ENCODE measurements at regions not wholly inside any gene's neighbourhood (a gene's known extent, or its start where the extent isn't known, plus 50 kb on each side); places are given as distances from the start of the nearest gene placed in this dataset.
"Not testable (repeated sequence)": the region's sequence is repeated elsewhere in the genome, so short reads cannot be mapped to it uniquely, and the experiment has no call there.

- ChIA-PET CTCF (ENCODE audit: low intra/inter-chr PET ratio, low total read pairs) (no interaction called here), POLR2A (no interaction called here)
- H3K27ac ChIP-seq (ENCODE audit: extremely low read length, insufficient read depth, low read length), result no peak overlapping the region
- no peak overlapping the region for H3K9ac ChIP-seq (ENCODE audit: insufficient read depth, low read depth, low read length)
- no peaks in the 10 kb centered on the region for H3K9me3 ChIP-seq (ENCODE audit: low read length)
- WGBS (ENCODE audit: low lambda C conversion rate), result 60% methylated on average over 4 of the region's 4 CpGs
- DNase-seq (ENCODE audit: low spot score) (no peak), FAIRE-seq (no peak), ATAC-seq (no peak)
- BruUV-seq (replicated peaks), result no TSS peak
- H3K36me3 ChIP-seq (replicated peaks in 1 of 2; ENCODE audit: control insufficient read depth in 1 of 2, insufficient read depth in 2 of 2, low read length in 2 of 2), result no peaks in the 10 kb centered on the region
- no peaks in the 10 kb centered on the region for H3K4me1 ChIP-seq (ENCODE audit: insufficient read depth, low read length)
- no peak overlapping the region for H3K4me3 ChIP-seq (replicated peaks in 1 of 3; ENCODE audit: insufficient read depth in 1 of 3, low read depth in 2 of 3, low read length in 3 of 3)
- in situ Hi-C loops (cut with HindIII; ENCODE audit: extremely low pct_ligation_motif_present, low pct_unique_long_range_greater_than_20kb), result no loop called here
- H3K79me2 ChIP-seq (ENCODE audit: insufficient read depth, low read length), result no peaks in the 10 kb centered on the region
- no peak overlapping the region for H3K4me2 ChIP-seq (ENCODE audit: low read depth, low read length)
- no peaks in the 10 kb centered on the region for H3K27me3 ChIP-seq (ENCODE audit: control insufficient read depth in 1 of 2, insufficient read depth in 2 of 2, low read length in 2 of 2)
- no peaks in the 10 kb centered on the region for H4K20me1 ChIP-seq (ENCODE audit: insufficient read depth, low read length)
- intact Hi-C loops (cut with micrococcal nuclease; ENCODE audit: unreplicated experiment), result no loop called here
- H2AFZ ChIP-seq (ENCODE audit: low read length), result no peak overlapping the region
- TF ChIP-seq NFKB2 (CRISPR knock-in tag; IDR thresholded peaks at IDR 0.05; ENCODE audit: borderline replicate concordance), result no peak
- no peak for TF ChIP-seq MYNN (CRISPR knock-in tag; IDR thresholded peaks at IDR 0.05; ENCODE audit: low read depth)
- TF ChIP-seq ZNF704 (CRISPR knock-in tag; IDR thresholded peaks at IDR 0.05; ENCODE audit: borderline replicate concordance), result no peak
- no peak for TF ChIP-seq ZNF788 (CRISPR knock-in tag; IDR thresholded peaks at IDR 0.05; ENCODE audit: borderline replicate concordance)
- TF ChIP-seq ZNF552 (CRISPR knock-in tag; IDR thresholded peaks at IDR 0.05; ENCODE audit: borderline replicate concordance), result no peak
- no peak for TF ChIP-seq GTF3A (CRISPR knock-in tag; conservative IDR thresholded peaks at IDR 0.05)
- TF ChIP-seq TCF12 (IDR thresholded peaks at IDR 0.05), result no peak
- no peak for TF ChIP-seq TCF12 (CRISPR knock-in tag; IDR thresholded peaks at IDR 0.05)
- no peak for TF ChIP-seq SUZ12 (IDR thresholded peaks at IDR 0.05; ENCODE audit: low read depth, low read length)
- no peak for TF ChIP-seq ZFX (CRISPR knock-in tag; IDR thresholded peaks at IDR 0.05; ENCODE audit: low read depth)
Observed at GRCh38 chr12:24349051-24349799, 399.8 kb upstream of the SOX5 start.

GRCh38 chr12:24348180-24348579 is 398.7 kb upstream of the SOX5 start:
- H3K27ac ChIP-seq (ENCODE audit: extremely low read length, insufficient read depth, low read length); H4K20me1 ChIP-seq (ENCODE audit: insufficient read depth, low read length); CTCF ChIA-PET (ENCODE audit: low intra/inter-chr PET ratio, low total read pairs); in situ Hi-C loops (cut with HindIII; ENCODE audit: extremely low pct_ligation_motif_present, low pct_unique_long_range_greater_than_20kb); H3K27me3 ChIP-seq (ENCODE audit: control insufficient read depth in 1 of 2, insufficient read depth in 2 of 2, low read length in 2 of 2); DNase-seq (ENCODE audit: low spot score); intact Hi-C loops (cut with micrococcal nuclease; ENCODE audit: unreplicated experiment); H3K36me3 ChIP-seq (replicated peaks in 1 of 2; ENCODE audit: control insufficient read depth in 1 of 2, insufficient read depth in 2 of 2, low read length in 2 of 2); H2AFZ ChIP-seq (ENCODE audit: low read length); H3K4me3 ChIP-seq (replicated peaks in 1 of 3; ENCODE audit: insufficient read depth in 1 of 3, low read depth in 2 of 3, low read length in 3 of 3); H3K9ac ChIP-seq (ENCODE audit: insufficient read depth, low read depth, low read length); H3K79me2 ChIP-seq (ENCODE audit: insufficient read depth, low read length); POLR2A ChIA-PET; FAIRE-seq; ATAC-seq; H3K4me1 ChIP-seq (ENCODE audit: insufficient read depth, low read length); H3K4me2 ChIP-seq (ENCODE audit: low read depth, low read length); BruUV-seq (replicated peaks); H3K9me3 ChIP-seq (ENCODE audit: low read length): not testable (repeated sequence)
- WGBS (ENCODE audit: low lambda C conversion rate), result 54% methylated on average over 5 of the region's 5 CpGs

All from HepG2 (cell line).